Esophagus squamous epithelium (tissue), 4 donors: ENCODE measurements at regions not wholly inside any gene's neighbourhood (a gene's known extent, or its start where the extent isn't known, plus 50 kb on each side); places are given as distances from the start of the nearest gene placed in this dataset.

Source experiments
- POLR2A ChIP-seq, 4 donors: fragments of 450-650 bp; IDR thresholded peaks; one replicate each; pipeline ENCODE4 v1.6.1; 2017; ENCODE audit warnings: antibody characterized with exemption in 4 of 4, mild to moderate bottlenecking in 4 of 4, moderate library complexity in 3 of 4
- TF ChIP-seq, protein P1 (sequence below), 6 experiments: fragments of 450-650 bp in 4 of 6; fragments of 200-600 bp in 2 of 6; sonication (generic) in 2 of 6; IDR thresholded peaks; one replicate each; pipeline ENCODE4 v1.5.1; 2016 to 2019; ENCODE audit warnings: antibody characterized with exemption in 6 of 6, mild to moderate bottlenecking in 4 of 6, moderate library complexity in 4 of 6

DNA sequence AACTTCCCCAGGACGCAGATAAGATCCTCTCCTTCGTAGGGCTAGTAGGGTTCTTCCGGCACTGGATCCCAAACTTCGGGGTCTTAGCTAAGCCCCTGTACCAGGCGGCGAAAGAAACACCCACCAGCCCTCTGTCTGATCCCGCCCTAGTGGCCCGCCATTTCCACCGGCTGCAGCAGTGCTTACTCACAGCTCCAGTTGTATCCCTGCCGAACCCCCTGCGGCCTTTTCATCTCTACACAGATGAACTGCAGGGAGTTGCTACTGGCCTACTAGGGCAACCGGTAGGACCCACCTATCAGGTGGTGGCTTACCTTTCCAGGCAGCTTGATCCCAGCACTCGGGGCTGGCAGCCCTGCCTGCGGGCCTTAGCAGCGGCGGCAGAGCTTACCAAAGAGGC, 961.2 kb downstream of the RPA4 start:
- TF ChIP-seq, protein P1, sequence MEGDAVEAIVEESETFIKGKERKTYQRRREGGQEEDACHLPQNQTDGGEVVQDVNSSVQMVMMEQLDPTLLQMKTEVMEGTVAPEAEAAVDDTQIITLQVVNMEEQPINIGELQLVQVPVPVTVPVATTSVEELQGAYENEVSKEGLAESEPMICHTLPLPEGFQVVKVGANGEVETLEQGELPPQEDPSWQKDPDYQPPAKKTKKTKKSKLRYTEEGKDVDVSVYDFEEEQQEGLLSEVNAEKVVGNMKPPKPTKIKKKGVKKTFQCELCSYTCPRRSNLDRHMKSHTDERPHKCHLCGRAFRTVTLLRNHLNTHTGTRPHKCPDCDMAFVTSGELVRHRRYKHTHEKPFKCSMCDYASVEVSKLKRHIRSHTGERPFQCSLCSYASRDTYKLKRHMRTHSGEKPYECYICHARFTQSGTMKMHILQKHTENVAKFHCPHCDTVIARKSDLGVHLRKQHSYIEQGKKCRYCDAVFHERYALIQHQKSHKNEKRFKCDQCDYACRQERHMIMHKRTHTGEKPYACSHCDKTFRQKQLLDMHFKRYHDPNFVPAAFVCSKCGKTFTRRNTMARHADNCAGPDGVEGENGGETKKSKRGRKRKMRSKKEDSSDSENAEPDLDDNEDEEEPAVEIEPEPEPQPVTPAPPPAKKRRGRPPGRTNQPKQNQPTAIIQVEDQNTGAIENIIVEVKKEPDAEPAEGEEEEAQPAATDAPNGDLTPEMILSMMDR (IDR thresholded peaks at IDR 0.05) = no peak
- no peak for TF ChIP-seq POLR2A (IDR thresholded peaks at IDR 0.05)
